HEK293T (cell line): ENCODE measurements at regions not wholly inside any gene's neighbourhood (a gene's known extent, or its start where the extent isn't known, plus 50 kb on each side); places are given as distances from the start of the nearest gene placed in this dataset.

Experiments
- CTCF ChIA-PET: fragments of 350-600 bp; formaldehyde crosslinking; extraction: SDS; loops from one replicate; lab custom pipeline; 2021; ENCODE audit warnings: antibody characterized with exemption, inconsistent platforms; lab: Yijun Ruan, JAX
- POLR2A ChIA-PET: fragments of 350-600 bp; formaldehyde crosslinking; extraction: SDS; loops from one replicate; lab custom pipeline; 2020; ENCODE audit warnings: antibody characterized with exemption, inconsistent platforms; lab: Yijun Ruan, JAX
- DNase-seq: peaks from one replicate; pipeline ENCODE4 v3.0.0; 2012; ENCODE audit warnings: mixed read lengths; ENCODE audit errors: extremely low spot score
- ARNT ChIP-seq: fragments of 450-650 bp; IDR thresholded peaks from 2 replicates; pipeline ENCODE4 v1.6.1; 2017; ENCODE audit warnings: mild to moderate bottlenecking
- BHLHE40 ChIP-seq: fragments of 450-650 bp; IDR thresholded peaks from 2 replicates; pipeline ENCODE4 v1.6.1; 2016; ENCODE audit warnings: mild to moderate bottlenecking, moderate library complexity, borderline replicate concordance
- CTBP1 ChIP-seq: fragments of 450-650 bp; IDR thresholded peaks from 2 replicates; pipeline ENCODE4 v1.6.1; 2016; ENCODE audit warnings: borderline replicate concordance
- ELF4 ChIP-seq: fragments of 450-650 bp; IDR thresholded peaks from 2 replicates; pipeline ENCODE4 v1.6.1; 2017; ENCODE audit warnings: antibody characterized with exemption
- FOXA1 ChIP-seq: fragments of 450-650 bp; IDR thresholded peaks from 2 replicates; pipeline ENCODE4 v1.6.1; 2016; ENCODE audit warnings: mild to moderate bottlenecking
- FOXK2 ChIP-seq: fragments of 450-650 bp; IDR thresholded peaks from 2 replicates; pipeline ENCODE4 v1.6.1; 2016; ENCODE audit warnings: mild to moderate bottlenecking
- FOXM1 ChIP-seq: fragments of 450-650 bp; IDR thresholded peaks from 2 replicates; pipeline ENCODE4 v1.6.1; 2017; ENCODE audit warnings: mild to moderate bottlenecking, borderline replicate concordance
- HDGF ChIP-seq: fragments of 450-650 bp; IDR thresholded peaks from 2 replicates; pipeline ENCODE4 v1.6.1; 2017; ENCODE audit warnings: antibody characterized with exemption, borderline replicate concordance
- L3MBTL2 ChIP-seq: fragments of 450-650 bp; conservative IDR thresholded peaks from 2 replicates; pipeline ENCODE4 v1.6.1; 2016; ENCODE audit warnings: mild to moderate bottlenecking
- LEF1 ChIP-seq: fragments of 450-650 bp; IDR thresholded peaks from 2 replicates; pipeline ENCODE4 v1.6.1; 2017; ENCODE audit warnings: mild to moderate bottlenecking, borderline replicate concordance
- NFRKB ChIP-seq: fragments of 450-650 bp; IDR thresholded peaks from 2 replicates; pipeline ENCODE4 v1.6.1; 2016; ENCODE audit warnings: mild to moderate bottlenecking, moderate library complexity
- PKNOX1 ChIP-seq: fragments of 450-650 bp; IDR thresholded peaks from 2 replicates; pipeline ENCODE4 v1.6.1; 2016
- SP1 ChIP-seq: fragments of 450-650 bp; IDR thresholded peaks from 2 replicates; pipeline ENCODE4 v1.6.1; 2017
- SUZ12 ChIP-seq: fragments of 450-650 bp; IDR thresholded peaks from 2 replicates; pipeline ENCODE4 v1.6.1; 2016; ENCODE audit warnings: mild to moderate bottlenecking
- TARDBP ChIP-seq: fragments of 450-650 bp; IDR thresholded peaks from 2 replicates; pipeline ENCODE4 v1.6.1; 2016
- ZNF384 ChIP-seq: fragments of 450-650 bp; IDR thresholded peaks from 2 replicates; pipeline ENCODE4 v1.6.1; 2016

- DNase-seq = no peak
- no peak for TF ChIP-seq CTBP1
- TF ChIP-seq SUZ12 = no peak
- TF ChIP-seq FOXA1 = no peak
- TF ChIP-seq HDGF = no peak
- no peak for TF ChIP-seq L3MBTL2
- no peak for TF ChIP-seq SP1
- no peak for TF ChIP-seq PKNOX1
- TF ChIP-seq TARDBP = no peak
- ChIA-PET CTCF (interaction anchor here (0.7 kb wide), 1 partner anchor 1558 kb away, joined by 3 read pairs; no protein-coding TSS in a partner anchor), POLR2A (no interaction called here)
Measured at GRCh38 chr22:26974914-26975803, 317.8 kb downstream of the MIAT start.

- ChIA-PET CTCF (interaction anchor here (0.7 kb wide), 1 partner anchor 1559 kb away, joined by 3 read pairs; no protein-coding TSS in a partner anchor), POLR2A (no interaction called here)
- peak; percentile 26 for DNase-seq
- TF ChIP-seq FOXK2 = no peak
- no peak for TF ChIP-seq NFRKB
- no peak for TF ChIP-seq FOXM1
- TF ChIP-seq PKNOX1 = no peak
- TF ChIP-seq FOXA1 = no peak
Measured at GRCh38 chr22:26975865-26976264, 318.5 kb downstream of the MIAT start.

GRCh38 chr22:26977741-26978376 is 320.5 kb downstream of the MIAT start:
- ChIA-PET CTCF (no interaction called here), POLR2A (no interaction called here)
- no peak for DNase-seq
- no peak for TF ChIP-seq ZNF384
- TF ChIP-seq FOXK2 = no peak
- TF ChIP-seq ARNT = no peak
- no peak for TF ChIP-seq TARDBP
- TF ChIP-seq PKNOX1 = no peak
- TF ChIP-seq SUZ12 = no peak
- TF ChIP-seq SP1 = no peak
- no peak for TF ChIP-seq ELF4
- TF ChIP-seq BHLHE40 = no peak
- no peak for TF ChIP-seq FOXA1
- no peak for TF ChIP-seq L3MBTL2
- TF ChIP-seq CTBP1 = no peak
- TF ChIP-seq LEF1 = no peak
- TF ChIP-seq HDGF = no peak
- no peak for TF ChIP-seq FOXM1
- TF ChIP-seq NFRKB = no peak

GRCh38 chr22:26979294-26979693 is 321.9 kb downstream of the MIAT start:
- ChIA-PET CTCF (no interaction called here), POLR2A (no interaction called here)
- TF ChIP-seq SP1 (no peak), ZNF384 (no peak), ELF4 (no peak), CTBP1 (no peak), HDGF (no peak), NFRKB (no peak), SUZ12 (no peak), FOXM1 (no peak), PKNOX1 (no peak), LEF1 (no peak), ARNT (no peak), TARDBP (no peak), L3MBTL2 (no peak), BHLHE40 (no peak), FOXA1 (no peak), FOXK2 (no peak)
- no peak for DNase-seq

- ChIA-PET CTCF (no interaction called here), POLR2A (no interaction called here)
- DNase-seq = no peak
- TF ChIP-seq LEF1 (no peak), TARDBP (no peak), FOXA1 (no peak), ELF4 (no peak), SUZ12 (no peak), NFRKB (no peak), HDGF (no peak), FOXK2 (no peak), FOXM1 (no peak), CTBP1 (no peak), BHLHE40 (no peak), ZNF384 (no peak), SP1 (no peak), PKNOX1 (no peak), L3MBTL2 (no peak), ARNT (no peak)
Measured at GRCh38 chr22:26981111-26981510, 323.7 kb downstream of the MIAT start.
